H9 (cell line): ENCODE measurements at regions not wholly inside any gene's neighbourhood (a gene's known extent, or its start where the extent isn't known, plus 50 kb on each side); places are given as distances from the start of the nearest gene placed in this dataset.

Experiments
- DNase-seq: peaks from one replicate; pipeline ENCODE4 v3.0.0-alpha.2; 2017
- H2AFZ ChIP-seq: one replicate; pipeline ENCODE4 v1.6.1; 2013; ENCODE audit warnings: mild to moderate bottlenecking, low read length, control low read depth, moderate library complexity
- H2AK5ac ChIP-seq: 2 replicates; pipeline ENCODE4 v1.6.1; 2013; ENCODE audit warnings: low read length, control low read depth, mixed read lengths; ENCODE audit not compliant: insufficient read length
- H2BK120ac ChIP-seq: one replicate; pipeline ENCODE4 v1.6.1; 2013; ENCODE audit warnings: low read depth, mild to moderate bottlenecking, low read length, control low read depth, inconsistent platforms; ENCODE audit not compliant: poor library complexity, severe bottlenecking
- H2BK12ac ChIP-seq: 2 replicates; pipeline ENCODE4 v1.6.1; 2013; ENCODE audit warnings: low read length, control low read depth, mixed read lengths, low read depth; ENCODE audit not compliant: insufficient read length
- H2BK15ac ChIP-seq: 2 replicates; pipeline ENCODE4 v1.6.1; 2013; ENCODE audit warnings: low read depth, low read length, control low read depth
- H2BK20ac ChIP-seq: one replicate; pipeline ENCODE4 v1.6.1; 2013; ENCODE audit warnings: low read depth, mild to moderate bottlenecking, low read length, control low read depth, inconsistent platforms; ENCODE audit not compliant: poor library complexity, severe bottlenecking
- H2BK5ac ChIP-seq: 2 replicates; pipeline ENCODE4 v1.6.1; 2013; ENCODE audit warnings: low read length, control low read depth, mixed read lengths; ENCODE audit not compliant: insufficient read length
- H3K14ac ChIP-seq: 2 replicates; pipeline ENCODE4 v1.6.1; 2013; ENCODE audit warnings: low read length, control low read depth; ENCODE audit not compliant: insufficient read depth
- H3K18ac ChIP-seq: 2 replicates; pipeline ENCODE4 v1.6.1; 2013; ENCODE audit warnings: low read depth, mild to moderate bottlenecking, mixed read lengths, low read length, control low read depth; ENCODE audit not compliant: insufficient read length
- H3K23ac ChIP-seq: 2 replicates; pipeline ENCODE4 v1.6.1; 2013; ENCODE audit warnings: low read length, control low read depth, mixed read lengths, low read depth; ENCODE audit not compliant: insufficient read length
- H3K23me2 ChIP-seq: 2 replicates; pipeline ENCODE4 v1.6.1; 2013; ENCODE audit warnings: low read depth, mild to moderate bottlenecking, mixed read lengths, low read length, control low read depth; ENCODE audit not compliant: insufficient read length, poor library complexity, severe bottlenecking
- H3K27ac ChIP-seq: 2 replicates; pipeline ENCODE4 v1.5.1; 2013; ENCODE audit warnings: low read length, control low read depth, mixed read lengths, low read depth; ENCODE audit not compliant: insufficient read length
- H3K27me3 ChIP-seq: 2 replicates; pipeline ENCODE4 v1.6.1; 2013; ENCODE audit warnings: low read length, control low read depth, inconsistent platforms; ENCODE audit not compliant: insufficient read depth
- H3K4ac ChIP-seq: 2 replicates; pipeline ENCODE4 v1.6.1; 2013; ENCODE audit warnings: low read depth, mild to moderate bottlenecking, control low read depth, inconsistent platforms, low read length, moderate library complexity
- H3K4me1 ChIP-seq: 2 replicates; pipeline ENCODE4 v1.6.1; 2013; ENCODE audit warnings: low read length, control low read depth, inconsistent platforms; ENCODE audit not compliant: insufficient read depth
- H3K4me2 ChIP-seq: 2 replicates; pipeline ENCODE4 v1.6.1; 2013; ENCODE audit warnings: low read length, control low read depth, mixed read lengths; ENCODE audit not compliant: insufficient read length, insufficient read depth
- H3K56ac ChIP-seq: 2 replicates; pipeline ENCODE4 v1.6.1; 2013; ENCODE audit warnings: low read depth, mild to moderate bottlenecking, mixed read lengths, low read length, control low read depth; ENCODE audit not compliant: insufficient read length
- H3K79me1 ChIP-seq: 2 replicates; pipeline ENCODE4 v1.6.1; 2013; ENCODE audit warnings: low read depth, mild to moderate bottlenecking, moderate library complexity, low read length, control low read depth, inconsistent platforms; ENCODE audit not compliant: insufficient read depth, poor library complexity, severe bottlenecking
- H3K79me2 ChIP-seq: 2 replicates; pipeline ENCODE4 v1.6.1; 2013; ENCODE audit warnings: low read length, control low read depth, inconsistent platforms; ENCODE audit not compliant: insufficient read depth
- H3K9ac ChIP-seq: 2 replicates; pipeline ENCODE4 v1.6.1; 2013; ENCODE audit warnings: low read length, control low read depth, mixed read lengths; ENCODE audit not compliant: insufficient read length; ENCODE audit errors: extremely low read depth
- H3K9me3 ChIP-seq: one replicate; pipeline ENCODE4 v1.6.1; 2013; ENCODE audit warnings: low read depth, low read length, inconsistent platforms; ENCODE audit not compliant: control insufficient read depth
- H3T11ph ChIP-seq: one replicate; pipeline ENCODE4 v1.6.1; 2013; ENCODE audit warnings: mild to moderate bottlenecking, low read length, control low read depth, inconsistent platforms
- H4K20me1 ChIP-seq: one replicate; pipeline ENCODE4 v1.6.1; 2013; ENCODE audit not compliant: control insufficient read depth, insufficient read length, insufficient read depth
- H4K5ac ChIP-seq: 2 replicates; pipeline ENCODE4 v1.6.1; 2013; ENCODE audit warnings: low read depth, mild to moderate bottlenecking, mixed read lengths, low read length, control low read depth; ENCODE audit not compliant: insufficient read length
- H4K8ac ChIP-seq: replicated peaks from 2 replicates; pipeline ENCODE4 v1.6.1; 2013; ENCODE audit warnings: low read length, control low read depth, mixed read lengths, low read depth; ENCODE audit not compliant: insufficient read length
- H4K91ac ChIP-seq: 2 replicates; pipeline ENCODE4 v1.6.1; 2013; ENCODE audit warnings: low read depth, mild to moderate bottlenecking, moderate library complexity, mixed read lengths, low read length, control low read depth; ENCODE audit not compliant: insufficient read length
- H3K27ac Mint-ChIP-seq, 3 experiments: 2 replicates in 2 of 3; 3 replicates in 1 of 3; pipeline ENCODE4 v1.8.0; 2020 to 2021; ENCODE audit warnings: mixed read lengths in 3 of 3, mild to moderate bottlenecking in 1 of 3, moderate library complexity in 1 of 3
- H3K27me3 Mint-ChIP-seq: 2 replicates; pipeline ENCODE4 v1.8.0; 2021; ENCODE audit warnings: low read depth, mild to moderate bottlenecking, moderate library complexity, mixed read lengths
- H3K36me3 Mint-ChIP-seq, 3 experiments: 2 replicates in 2 of 3; 3 replicates in 1 of 3; pipeline ENCODE4 v1.8.0; 2020 to 2021; ENCODE audit warnings: low read depth in 3 of 3, mixed read lengths in 3 of 3; ENCODE audit not compliant: insufficient read depth in 1 of 3
- H3K4me1 Mint-ChIP-seq, 2 experiments: 2 replicates each; pipeline ENCODE4 v1.8.0; 2020; ENCODE audit warnings: mixed read lengths in 2 of 2
- H3K4me3 Mint-ChIP-seq, 2 experiments: 2 replicates in 1 of 2; 3 replicates in 1 of 2; pipeline ENCODE4 v1.8.0; 2020 to 2021; ENCODE audit warnings: mild to moderate bottlenecking in 2 of 2, mixed read lengths in 2 of 2, moderate library complexity in 1 of 2
- H3K9me3 Mint-ChIP-seq, 2 experiments: 2 replicates in 1 of 2; 3 replicates in 1 of 2; pipeline ENCODE4 v1.8.0; 2020; ENCODE audit warnings: mild to moderate bottlenecking in 2 of 2, mixed read lengths in 2 of 2, moderate library complexity in 1 of 2
- CTCF ChIP-seq: fragments of 200-600 bp; sonication (generic); conservative IDR thresholded peaks from 3 replicates; pipeline ENCODE4 v1.8.0; 2021; ENCODE audit warnings: antibody characterized with exemption, mild to moderate bottlenecking
- WGBS: extraction: QIAGEN DNeasy Blood & Tissue Kit; methylation state at CpG from one replicate; pipeline ENCODE4 v1.1.7; 2013; ENCODE audit warnings: missing lambda C conversion rate, low lambda C conversion rate, mixed read lengths; ENCODE audit not compliant: insufficient read length; ENCODE audit errors: extremely low coverage; 5-methylcytosine and 5-hydroxymethylcytosine counted together

GRCh38 chr14:87175175-87175574 is 817.8 kb downstream of the GALC start:
- Histone ChIP-seq H3K14ac (no peak overlapping the region), H2AFZ (no peak overlapping the region), H3K9ac (no peak overlapping the region), H3K27ac (no peak overlapping the region), H3K23ac (no peak overlapping the region), H2AK5ac (no peak overlapping the region), H3K4ac (no peak overlapping the region), H4K91ac (no peak overlapping the region), H3K9me3 (no peaks in the 10 kb centered on the region), H4K8ac (no peak overlapping the region), H3K4me1 (no peaks in the 10 kb centered on the region), H2BK15ac (no peak overlapping the region), H3K4me2 (no peak overlapping the region), H3K23me2 (no peaks in the 10 kb centered on the region), H3K79me1 (no peaks in the 10 kb centered on the region), H3K27me3 (no peaks in the 10 kb centered on the region), H3K18ac (no peak overlapping the region), H3T11ph (no peak overlapping the region), H4K5ac (no peak overlapping the region), H3K79me2 (no peaks in the 10 kb centered on the region), H2BK120ac (no peak overlapping the region), H4K20me1 (no peaks in the 10 kb centered on the region), H2BK20ac (no peak overlapping the region), H2BK5ac (no peak overlapping the region), H2BK12ac (no peak overlapping the region), H3K56ac (no peak overlapping the region)
- Mint-ChIP-seq H3K4me3 (no peak overlapping the region), H3K36me3 (peaks cover 0 to 2% (median 0%) of the 10 kb centered on the region in 3 experiments; a peak in 1 of 7 replicates), H3K9me3 (peaks cover 2 to 6% of the 10 kb centered on the region in 2 experiments; a peak in 3 of 5 replicates), H3K27me3 (peaks cover 34% of the 10 kb centered on the region), H3K4me1 (peaks cover 6 to 7% of the 10 kb centered on the region in 2 experiments), H3K27ac (no peak overlapping the region)
- TF ChIP-seq CTCF: no peak
- WGBS: no CpG with 5 or more reads among the region's 2 CpGs
- no peak for DNase-seq
